HCT116 (cell line): ENCODE measurements at regions not wholly inside any gene's neighbourhood (a gene's known extent, or its start where the extent isn't known, plus 50 kb on each side); places are given as distances from the start of the nearest gene placed in this dataset.

Experiments used
- CTCF ChIP-seq, 3 experiments: fragments of 200-600 bp in 1 of 3; sonication (generic) in 1 of 3; IDR thresholded peaks in 2 of 3; conservative IDR thresholded peaks in 1 of 3; 2 replicates each; pipeline ENCODE4 v1.5.1; 2012 to 2017; ENCODE audit warnings: low read depth in 2 of 3, low read length in 2 of 3, antibody characterized with exemption in 1 of 3, borderline replicate concordance in 1 of 3, control low read depth in 1 of 3, mild to moderate bottlenecking in 1 of 3, mixed read lengths in 1 of 3, mixed run types in 1 of 3, moderate library complexity in 1 of 3; ENCODE audit not compliant: insufficient read depth in 1 of 3
- EGR1 ChIP-seq: IDR thresholded peaks from 2 replicates; pipeline ENCODE4 v1.6.1; 2012; ENCODE audit warnings: low read depth
- EZH2 ChIP-seq: fragments of 200-600 bp; sonication (generic); IDR thresholded peaks from 2 replicates; pipeline ENCODE4 v1.6.1; 2017; ENCODE audit warnings: antibody characterized with exemption, mixed run types
- EZH2phosphoT487 ChIP-seq: fragments of 200-600 bp; IDR thresholded peaks from 2 replicates; pipeline ENCODE4 v1.6.1; 2018; ENCODE audit warnings: antibody characterized with exemption, borderline replicate concordance
- FOSL1 ChIP-seq: IDR thresholded peaks from 2 replicates; pipeline ENCODE4 v1.6.1; 2012; ENCODE audit warnings: low read depth
- POLR2A ChIP-seq: IDR thresholded peaks from 2 replicates; pipeline ENCODE4 v1.7.0; 2011; ENCODE audit warnings: borderline replicate concordance; ENCODE audit not compliant: insufficient read depth, insufficient read length; ENCODE audit errors: extremely low read depth
- POLR2AphosphoS5 ChIP-seq: IDR thresholded peaks from 2 replicates; pipeline ENCODE4 v1.6.1; 2011; ENCODE audit warnings: mild to moderate bottlenecking, low read depth, low read length, moderate library complexity
- RAD21 ChIP-seq: IDR thresholded peaks from 2 replicates; pipeline ENCODE4 v1.6.1; 2012; ENCODE audit warnings: low read depth, mild to moderate bottlenecking
- REST ChIP-seq: IDR thresholded peaks from 2 replicates; pipeline ENCODE4 v1.6.1; 2012; ENCODE audit warnings: low read depth
- SIN3A ChIP-seq: IDR thresholded peaks from 2 replicates; pipeline ENCODE4 v1.6.1; 2012; ENCODE audit warnings: low read depth
- TCF7L2 ChIP-seq: IDR thresholded peaks from 2 replicates; pipeline ENCODE4 v1.7.0; 2011; ENCODE audit warnings: borderline replicate concordance, inconsistent platforms; ENCODE audit not compliant: insufficient read depth, insufficient read length; ENCODE audit errors: extremely low read depth
- YY1 ChIP-seq: IDR thresholded peaks from 2 replicates; pipeline ENCODE4 v1.6.1; 2011; ENCODE audit warnings: low read length, low read depth, moderate library complexity, mild to moderate bottlenecking; ENCODE audit not compliant: insufficient replicate concordance; ENCODE audit errors: extremely low read depth
- ZNF274 ChIP-seq: fragments of 200-500 bp; sonication (Bioruptor generic); IDR thresholded peaks from 2 replicates; pipeline ENCODE4 v1.6.1; 2014; ENCODE audit warnings: mild to moderate bottlenecking, low read depth, low read length, inconsistent platforms

GRCh38 chr20:39516964-39517363 is 554.8 kb downstream of the DHX35 start:
- TF ChIP-seq YY1 (no peak), REST (no peak), EZH2 (no peak), CTCF (IDR thresholded peaks at IDR 0.05 in 2 of 3, conservative IDR thresholded peaks at IDR 0.05 in 1 of 3; ENCODE audit: borderline replicate concordance in 1 of 3, insufficient read depth in 1 of 3, low read depth in 2 of 3, low read length in 2 of 3) (no peak), EGR1 (no peak), POLR2A (no peak), SIN3A (no peak), POLR2AphosphoS5 (no peak), ZNF274 (no peak), TCF7L2 (no peak), EZH2phosphoT487 (no peak), FOSL1 (no peak), RAD21 (no peak)
